CD4-positive, alpha-beta T cell treated with Interleukin-17A for 1 hour (primary cell): ENCODE measurements at regions not wholly inside any gene's neighbourhood (a gene's known extent, or its start where the extent isn't known, plus 50 kb on each side); places are given as distances from the start of the nearest gene placed in this dataset.

Source experiments
- DNase-seq: peaks from one replicate; pipeline ENCODE4 v3.0.0-alpha.2; 2020

DNA sequence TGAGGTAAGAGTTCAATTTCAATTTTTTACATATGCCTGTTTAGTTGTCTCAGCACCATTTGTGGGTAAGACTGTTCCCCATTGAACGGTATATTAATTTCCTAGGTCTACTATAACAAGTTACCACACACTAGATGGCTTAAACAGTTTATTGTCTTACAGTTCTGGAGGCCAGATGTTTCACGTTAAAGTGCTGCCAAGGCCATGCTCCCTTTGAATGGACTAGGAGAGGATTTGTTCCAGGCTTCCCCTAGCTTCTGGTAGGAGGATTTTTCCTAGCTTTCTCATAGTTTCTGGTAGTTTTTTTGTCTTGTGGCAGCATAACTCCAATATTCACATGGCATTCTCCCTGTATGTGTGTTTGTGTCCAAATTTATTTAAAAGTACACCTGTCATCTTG, 149.3 kb upstream of the CYSLTR1 start:
- no peak for DNase-seq

DNA sequence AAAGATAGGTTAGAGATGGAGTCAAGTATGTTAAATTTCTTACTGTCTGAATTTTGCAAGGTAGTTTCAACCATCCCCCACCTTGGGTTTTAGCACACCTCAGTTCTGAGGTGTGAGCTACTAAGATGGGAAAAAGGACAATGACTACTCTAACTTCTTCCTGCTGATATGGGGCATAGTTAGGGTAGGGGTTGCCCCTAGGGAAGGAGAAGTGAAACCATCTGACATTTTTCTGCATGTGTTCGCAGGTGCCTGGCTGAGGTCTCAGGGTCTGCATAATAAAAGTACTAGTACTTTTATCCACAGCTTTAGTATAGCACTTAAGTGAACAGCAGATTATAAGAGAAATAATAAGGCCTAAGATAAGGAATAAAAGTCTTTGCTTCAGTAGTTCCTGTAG, 129.5 kb upstream of the CYSLTR1 start:
- no peak for DNase-seq

DNA sequence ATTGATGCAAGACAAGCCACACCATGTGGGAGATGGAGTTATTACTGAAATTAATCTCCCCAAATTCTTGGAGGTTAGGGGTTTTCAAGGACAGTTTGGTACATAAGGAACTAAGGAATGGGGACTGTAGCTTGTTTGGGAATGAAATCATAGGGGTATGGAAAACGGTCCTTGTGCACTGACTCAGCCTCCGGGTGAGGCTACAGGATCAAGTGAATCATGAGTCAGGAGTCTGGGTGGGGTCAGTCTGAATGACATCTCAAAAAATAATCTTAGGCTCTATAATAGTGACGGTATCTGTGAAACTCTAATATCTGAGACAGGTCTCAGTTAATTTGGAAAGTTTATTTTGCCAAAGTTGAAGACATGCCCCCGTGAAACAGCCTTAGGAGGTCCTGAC, 128.5 kb upstream of the CYSLTR1 start:
- DNase-seq = no peak

DNA sequence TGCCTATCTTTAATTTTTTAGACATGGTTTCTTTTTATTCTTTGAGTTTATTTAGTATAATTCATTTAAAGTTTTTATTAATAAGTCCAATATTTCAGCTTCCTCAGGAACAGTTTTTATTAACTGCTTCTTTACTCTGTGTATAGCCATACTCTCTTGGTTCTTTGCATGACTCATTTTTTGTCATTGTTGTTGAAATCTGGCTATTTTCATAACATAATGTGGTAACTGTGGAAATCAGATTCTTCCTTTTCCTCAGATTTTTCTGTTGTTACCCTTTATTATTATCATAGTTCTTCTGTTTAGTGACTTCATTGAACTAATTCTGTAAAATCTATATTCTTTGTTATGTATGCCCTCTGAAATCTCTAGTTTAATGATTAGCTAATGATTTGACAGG, 124.9 kb upstream of the CYSLTR1 start:
- DNase-seq = no peak

DNA sequence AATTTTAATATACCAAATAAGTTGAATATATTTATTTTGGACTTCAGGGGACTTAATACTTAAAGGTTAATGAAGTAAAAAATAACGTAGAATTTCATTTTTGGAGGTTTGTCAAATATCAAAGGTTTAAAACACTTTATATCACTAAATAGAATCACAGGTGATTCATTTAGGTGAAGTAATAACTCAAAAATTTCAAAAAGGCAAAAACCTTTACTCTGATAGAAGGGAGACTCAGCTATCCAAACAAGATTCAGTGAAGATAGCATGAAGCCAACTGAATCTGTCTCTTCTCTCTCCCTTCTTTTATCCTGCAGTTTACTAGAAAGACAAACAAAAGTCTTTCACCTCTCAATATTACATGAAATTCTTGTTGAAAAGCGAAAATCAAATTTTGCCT, 110.2 kb upstream of the CYSLTR1 start:
- no peak for DNase-seq

DNA sequence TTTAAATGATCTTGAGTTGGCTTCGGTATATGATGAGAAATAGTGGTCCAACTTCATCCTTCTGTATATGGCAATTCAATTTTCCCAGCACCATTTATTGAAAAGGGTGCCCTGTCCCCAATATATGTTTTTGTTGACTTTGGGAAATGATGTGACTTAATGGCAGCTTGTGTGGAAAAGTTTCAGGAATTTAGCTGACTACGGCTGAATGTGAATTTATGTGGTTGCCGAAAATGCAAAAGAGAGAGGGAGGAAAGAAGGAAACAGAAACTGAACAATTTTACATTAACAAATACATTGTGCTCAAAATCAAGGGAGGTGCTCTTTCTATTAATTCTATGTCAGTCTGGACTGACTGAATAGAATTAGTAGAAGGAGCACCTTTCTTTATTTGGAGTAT, 101.8 kb upstream of the CYSLTR1 start:
- no peak for DNase-seq

DNA sequence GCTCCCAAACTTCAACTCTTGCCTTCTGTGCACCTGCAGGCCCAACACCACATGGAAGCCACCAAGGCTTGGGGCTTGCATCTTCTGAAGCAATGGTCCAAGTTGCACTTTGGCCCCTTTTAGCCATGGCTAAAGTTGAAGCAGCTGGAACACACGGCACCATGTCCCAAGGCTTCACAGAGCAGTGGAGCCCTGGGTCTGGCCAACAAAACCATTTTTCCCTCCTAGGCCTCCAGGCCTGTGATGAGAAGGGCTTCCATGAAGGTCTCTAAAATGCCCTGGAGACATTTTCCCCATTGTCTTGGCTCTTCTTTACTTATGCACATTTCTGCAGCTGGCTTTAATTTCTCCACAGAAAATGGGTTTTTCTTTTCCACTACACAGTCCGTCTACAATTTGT, 61.3 kb upstream of the CYSLTR1 start:
- DNase-seq = no peak

DNA sequence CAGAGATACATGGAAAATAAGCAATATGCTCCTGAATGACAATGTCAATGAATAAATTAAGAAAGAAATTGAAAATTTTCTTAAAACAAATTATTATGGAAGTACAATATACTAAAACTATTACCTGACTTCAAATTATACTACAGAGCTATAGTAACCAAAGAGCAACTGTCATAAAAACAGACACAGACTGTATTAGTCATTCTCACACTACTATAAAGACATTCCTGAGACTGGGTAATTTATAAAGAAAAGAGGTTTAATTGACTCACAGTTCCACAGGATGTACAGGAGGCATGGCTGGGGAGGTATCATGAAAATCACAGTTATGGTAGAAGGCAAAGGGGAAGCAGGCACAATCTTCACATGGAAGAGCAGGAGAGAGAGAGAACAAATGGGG, 60.0 kb upstream of the CYSLTR1 start:
- no peak for DNase-seq

DNA sequence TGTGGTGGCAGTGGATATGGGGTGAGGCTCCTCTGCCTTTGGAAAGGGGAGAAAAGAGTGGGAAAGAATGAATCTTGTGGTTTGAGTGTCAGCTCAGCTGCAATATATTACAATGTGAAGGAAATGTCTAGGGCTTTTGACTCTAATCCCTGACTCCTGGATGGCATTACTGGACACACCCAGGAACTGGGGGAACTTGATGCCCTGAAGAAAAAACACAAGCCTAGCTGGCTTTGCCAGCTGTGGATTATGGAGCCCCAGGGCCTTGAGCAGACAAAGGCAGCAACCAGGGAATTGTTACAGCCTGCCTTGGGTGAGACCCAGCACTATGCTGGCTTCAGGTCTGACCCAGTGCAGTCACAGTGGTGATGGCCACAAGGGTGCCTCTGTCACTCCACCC, 57.1 kb upstream of the CYSLTR1 start:
- no peak for DNase-seq

DNA sequence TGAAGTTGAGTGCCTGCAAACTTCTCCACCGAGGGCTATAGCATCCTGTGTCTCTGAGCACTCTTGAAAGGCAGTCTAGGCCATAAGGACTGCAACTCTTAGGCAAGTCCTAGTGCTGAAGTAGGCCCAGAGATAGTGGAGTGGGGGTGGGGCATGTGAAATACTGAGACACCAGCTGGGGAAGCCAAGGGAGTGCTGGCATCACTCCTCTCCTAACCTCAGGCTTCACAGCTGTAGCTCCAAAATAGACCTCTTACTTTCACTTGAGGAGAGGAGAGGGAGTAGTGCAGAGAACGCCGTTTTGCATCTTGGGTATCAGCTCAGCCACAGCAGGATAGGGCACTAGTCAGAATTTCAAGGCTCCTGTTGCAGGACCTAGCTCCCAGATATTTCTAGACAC, 56.2 kb upstream of the CYSLTR1 start:
- no peak for DNase-seq

DNA sequence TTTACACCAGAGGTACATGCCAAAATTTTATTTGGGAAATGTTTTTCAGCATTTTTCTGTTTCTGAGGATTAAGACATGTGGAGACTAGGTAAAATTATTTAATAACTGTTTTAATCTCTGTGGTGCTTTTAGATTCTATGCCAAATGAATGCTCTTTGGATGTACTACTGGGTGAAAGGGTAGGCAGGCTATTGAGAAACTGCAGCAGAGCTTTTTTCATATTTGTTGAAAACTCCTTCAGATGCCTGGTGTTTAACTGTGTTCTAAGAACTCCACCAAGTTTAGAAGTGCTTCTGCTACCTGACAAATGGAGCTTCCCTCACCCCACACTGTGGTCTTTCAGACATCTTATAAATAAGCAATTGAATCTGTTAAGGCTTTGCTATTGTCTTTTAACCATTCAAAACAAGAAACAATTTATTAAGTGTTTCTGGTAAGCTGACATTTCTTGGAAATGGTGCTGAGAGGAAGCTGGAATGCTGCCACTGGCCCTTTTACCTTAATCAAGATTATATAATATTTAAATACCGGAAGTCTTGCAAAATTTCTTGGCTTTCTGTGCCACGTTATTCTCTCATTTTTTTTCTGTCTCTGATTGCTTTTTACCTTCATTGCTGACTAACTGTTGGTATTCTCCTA, 51.2 kb upstream of the CYSLTR1 start:
- DNase-seq = no peak
